SK-N-SH treated with all-trans-retinoic acid at 6 μM for 48 hours (cell line): ENCODE measurements at regions not wholly inside any gene's neighbourhood (a gene's known extent, or its start where the extent isn't known, plus 50 kb on each side); places are given as distances from the start of the nearest gene placed in this dataset.

Source experiments
- BACH2 ChIP-seq: fragments of 250-450 bp; sonication (Bioruptor Pico); IDR thresholded peaks from 2 replicates; pipeline ENCODE4 v1.9.0; 2021; ENCODE audit warnings: mild to moderate bottlenecking, borderline replicate concordance
- CSDC2 ChIP-seq: fragments of 250-450 bp; sonication (Bioruptor Pico); IDR thresholded peaks from 2 replicates; pipeline ENCODE4 v1.5.0; 2020; ENCODE audit warnings: mild to moderate bottlenecking, moderate library complexity
- CSRNP3 ChIP-seq: fragments of 250-450 bp; sonication (Bioruptor Pico); IDR thresholded peaks from 2 replicates; pipeline ENCODE4 v1.5.1; 2021; ENCODE audit warnings: mild to moderate bottlenecking, moderate library complexity
- OSR1 ChIP-seq: fragments of 250-450 bp; sonication (Bioruptor Pico); IDR thresholded peaks from 2 replicates; pipeline ENCODE4 v1.8.0; 2022; ENCODE audit warnings: moderate library complexity, mild to moderate bottlenecking, inconsistent platforms
- PPARA ChIP-seq: fragments of 250-450 bp; sonication (Bioruptor Pico); IDR thresholded peaks from 2 replicates; pipeline ENCODE4 v1.5.0; 2020; ENCODE audit warnings: mild to moderate bottlenecking, borderline replicate concordance
- SNAI2 ChIP-seq: fragments of 250-450 bp; sonication (Bioruptor Pico); IDR thresholded peaks from 2 replicates; pipeline ENCODE4 v1.5.0; 2020; ENCODE audit warnings: mild to moderate bottlenecking, moderate library complexity
- TOX ChIP-seq: fragments of 250-450 bp; sonication (Bioruptor Pico); IDR thresholded peaks from 2 replicates; pipeline ENCODE4 v1.8.0; 2021; ENCODE audit warnings: mild to moderate bottlenecking, moderate library complexity, borderline replicate concordance
- TSHZ2 ChIP-seq: fragments of 250-450 bp; sonication (Bioruptor Pico); IDR thresholded peaks from 2 replicates; pipeline ENCODE4 v1.5.0; 2020; ENCODE audit warnings: mild to moderate bottlenecking, moderate library complexity
- ZC3H10 ChIP-seq: fragments of 250-450 bp; sonication (Bioruptor Pico); IDR thresholded peaks from 2 replicates; pipeline ENCODE4 v1.5.1; 2021; ENCODE audit warnings: mild to moderate bottlenecking, moderate library complexity
- ZFP3 ChIP-seq: fragments of 250-450 bp; sonication (Bioruptor Pico); IDR thresholded peaks from 2 replicates; pipeline ENCODE4 v1.5.0; 2020; ENCODE audit warnings: mild to moderate bottlenecking, moderate library complexity
- ZNF565 ChIP-seq: fragments of 450-650 bp; formaldehyde crosslinking; conservative IDR thresholded peaks from 2 replicates; pipeline ENCODE4 v1.5.0; 2020; ENCODE audit warnings: low read depth, mild to moderate bottlenecking, moderate library complexity
- TF ChIP-seq, protein P1 (sequence below): fragments of 250-450 bp; sonication (Bioruptor Pico); IDR thresholded peaks from 2 replicates; pipeline ENCODE4 v1.8.0; 2020; ENCODE audit warnings: mild to moderate bottlenecking, moderate library complexity, borderline replicate concordance
- TF ChIP-seq, protein P2 (sequence below): fragments of 250-450 bp; sonication (Bioruptor Pico); IDR thresholded peaks from 2 replicates; pipeline ENCODE4 v1.5.1; 2020; ENCODE audit warnings: low read depth, mild to moderate bottlenecking, moderate library complexity

GRCh38 chr10:89887406-89887805 is 186.0 kb downstream of the KIF20B start:
- no peak for TF ChIP-seq ZC3H10
- TF ChIP-seq CSDC2 (CRISPR knock-in tag) = no peak
- TF ChIP-seq BACH2 (CRISPR knock-in tag) = no peak
- no peak for TF ChIP-seq ZFP3
- TF ChIP-seq CSRNP3 = no peak
- no peak for TF ChIP-seq TSHZ2 (CRISPR knock-in tag)
- TF ChIP-seq, protein P1, sequence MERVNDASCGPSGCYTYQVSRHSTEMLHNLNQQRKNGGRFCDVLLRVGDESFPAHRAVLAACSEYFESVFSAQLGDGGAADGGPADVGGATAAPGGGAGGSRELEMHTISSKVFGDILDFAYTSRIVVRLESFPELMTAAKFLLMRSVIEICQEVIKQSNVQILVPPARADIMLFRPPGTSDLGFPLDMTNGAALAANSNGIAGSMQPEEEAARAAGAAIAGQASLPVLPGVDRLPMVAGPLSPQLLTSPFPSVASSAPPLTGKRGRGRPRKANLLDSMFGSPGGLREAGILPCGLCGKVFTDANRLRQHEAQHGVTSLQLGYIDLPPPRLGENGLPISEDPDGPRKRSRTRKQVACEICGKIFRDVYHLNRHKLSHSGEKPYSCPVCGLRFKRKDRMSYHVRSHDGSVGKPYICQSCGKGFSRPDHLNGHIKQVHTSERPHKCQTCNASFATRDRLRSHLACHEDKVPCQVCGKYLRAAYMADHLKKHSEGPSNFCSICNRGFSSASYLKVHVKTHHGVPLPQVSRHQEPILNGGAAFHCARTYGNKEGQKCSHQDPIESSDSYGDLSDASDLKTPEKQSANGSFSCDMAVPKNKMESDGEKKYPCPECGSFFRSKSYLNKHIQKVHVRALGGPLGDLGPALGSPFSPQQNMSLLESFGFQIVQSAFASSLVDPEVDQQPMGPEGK (CRISPR knock-in tag) = no peak
- no peak for TF ChIP-seq TOX (CRISPR knock-in tag)
- TF ChIP-seq SNAI2 (CRISPR knock-in tag) = no peak
- TF ChIP-seq PPARA (CRISPR knock-in tag) = no peak
- no peak for TF ChIP-seq ZNF565
- TF ChIP-seq, protein P2, sequence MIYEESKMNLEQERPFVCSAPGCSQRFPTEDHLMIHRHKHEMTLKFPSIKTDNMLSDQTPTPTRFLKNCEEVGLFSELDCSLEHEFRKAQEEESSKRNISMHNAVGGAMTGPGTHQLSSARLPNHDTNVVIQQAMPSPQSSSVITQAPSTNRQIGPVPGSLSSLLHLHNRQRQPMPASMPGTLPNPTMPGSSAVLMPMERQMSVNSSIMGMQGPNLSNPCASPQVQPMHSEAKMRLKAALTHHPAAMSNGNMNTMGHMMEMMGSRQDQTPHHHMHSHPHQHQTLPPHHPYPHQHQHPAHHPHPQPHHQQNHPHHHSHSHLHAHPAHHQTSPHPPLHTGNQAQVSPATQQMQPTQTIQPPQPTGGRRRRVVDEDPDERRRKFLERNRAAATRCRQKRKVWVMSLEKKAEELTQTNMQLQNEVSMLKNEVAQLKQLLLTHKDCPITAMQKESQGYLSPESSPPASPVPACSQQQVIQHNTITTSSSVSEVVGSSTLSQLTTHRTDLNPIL = no peak
- TF ChIP-seq OSR1 (CRISPR knock-in tag) = no peak
